ENCODE measurements at regions not wholly inside any gene's neighbourhood (a gene's known extent, or its start where the extent isn't known, plus 50 kb on each side); places are given as distances from the start of the nearest gene placed in this dataset.
A peak's percentile ranks its signal among the peaks of the same experiment; 100 is the strongest.

DNA sequence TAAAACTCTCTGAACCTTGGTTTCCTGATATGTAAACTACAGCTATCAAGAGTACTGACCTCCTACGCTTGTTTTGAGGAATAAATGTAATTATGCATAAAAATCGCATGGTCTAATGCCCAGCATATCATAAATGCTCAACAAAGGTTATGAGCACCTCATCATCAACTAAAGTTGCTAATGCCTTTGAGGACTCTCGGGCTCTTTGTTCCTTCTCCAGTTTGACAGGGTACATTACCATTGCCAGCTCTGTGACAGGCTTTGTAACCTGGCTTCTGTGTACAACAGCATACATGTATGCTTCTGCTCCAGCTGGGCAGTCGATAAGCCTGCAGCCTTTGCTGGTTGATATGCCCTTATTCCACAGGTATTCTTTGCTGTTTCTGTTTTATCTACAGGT, 95.2 kb downstream of the C9orf152 start:
- Histone ChIP-seq H3K14ac (ENCODE audit: low read length in 2 of 2) (no peak overlapping the region), H2BK15ac (ENCODE audit: low read depth, poor library complexity, severe bottlenecking) (no peak overlapping the region), H2BK5ac (ENCODE audit: low read depth, low read length, poor library complexity, severe bottlenecking) (no peak overlapping the region), H3K79me1 (replicated peaks; ENCODE audit: low read length, poor library complexity, severe bottlenecking) (peaks cover 2% of the 10 kb centered on the region), H3K9me3 (ENCODE audit: control insufficient read depth, low read length) (no peaks in the 10 kb centered on the region), H2BK12ac (ENCODE audit: low read length in 2 of 2) (no peak overlapping the region), H2AK5ac (ENCODE audit: low read length, severe bottlenecking) (no peak overlapping the region), H3K4me2 (ENCODE audit: low read length, poor library complexity, severe bottlenecking) (no peak overlapping the region), H3K9ac (ENCODE audit: low read length) (no peak overlapping the region), H3K4ac (ENCODE audit: low read depth in 1 of 2, low read length in 2 of 2) (no peak overlapping the region), H2BK120ac (ENCODE audit: low read depth, low read length) (no peak overlapping the region), H3K4me1 (ENCODE audit: control insufficient read depth, insufficient read depth, low read depth, low read length) (peaks cover 10% of the 10 kb centered on the region), H3K4me3 (ENCODE audit: insufficient read depth in 1 of 2, low read depth in 1 of 2, low read length in 2 of 2) (no peak overlapping the region), H2AFZ (ENCODE audit: low read depth, low read length) (no peak overlapping the region), H3K18ac (ENCODE audit: low read depth in 1 of 2, low read length in 2 of 2) (no peak overlapping the region), H4K8ac (ENCODE audit: low read length) (no peak overlapping the region), H3K27me3 (ENCODE audit: control insufficient read depth in 1 of 2, insufficient read depth in 1 of 2, low read length in 2 of 2) (no peaks in the 10 kb centered on the region), H3K27ac (ENCODE audit: low read length, poor library complexity, severe bottlenecking) (no peak overlapping the region), H3K23ac (ENCODE audit: low read length in 2 of 2) (no peak overlapping the region), H4K91ac (ENCODE audit: low read length) (no peak overlapping the region), H3K36me3 (ENCODE audit: control insufficient read depth in 1 of 2, insufficient read depth in 2 of 2, low read depth in 1 of 2, low read length in 2 of 2) (peaks cover 0 to 34% of the 10 kb centered on the region in 2 experiments)
- 96% methylated on average over 4 of the region's 4 CpGs for WGBS
- DNase-seq = no peak

GRCh38 chr9:110114086-110114858, 93.7 kb downstream of the C9orf152 start:
- WGBS = 36% methylated on average over 8 of the region's 10 CpGs
- Histone ChIP-seq H3K27ac (ENCODE audit: low read length, poor library complexity, severe bottlenecking) (peak overlapping the region; percentile 91), H4K8ac (ENCODE audit: low read length) (no peak overlapping the region), H3K9ac (ENCODE audit: low read length) (peak overlapping the region; percentile 38), H3K27me3 (ENCODE audit: control insufficient read depth in 1 of 2, insufficient read depth in 1 of 2, low read length in 2 of 2) (no peaks in the 10 kb centered on the region), H2BK15ac (ENCODE audit: low read depth, poor library complexity, severe bottlenecking) (no peak overlapping the region), H3K9me3 (ENCODE audit: control insufficient read depth, low read length) (no peaks in the 10 kb centered on the region), H3K14ac (ENCODE audit: low read length in 2 of 2) (no peak overlapping the region), H3K4me3 (ENCODE audit: insufficient read depth in 1 of 2, low read depth in 1 of 2, low read length in 2 of 2) (peak overlapping the region in 1 of 2 experiments; percentile 58), H3K79me1 (replicated peaks; ENCODE audit: low read length, poor library complexity, severe bottlenecking) (no peaks in the 10 kb centered on the region), H2BK5ac (ENCODE audit: low read depth, low read length, poor library complexity, severe bottlenecking) (no peak overlapping the region), H2AK5ac (ENCODE audit: low read length, severe bottlenecking) (no peak overlapping the region), H3K4me2 (ENCODE audit: low read length, poor library complexity, severe bottlenecking) (no peak overlapping the region), H3K36me3 (ENCODE audit: control insufficient read depth in 1 of 2, insufficient read depth in 2 of 2, low read depth in 1 of 2, low read length in 2 of 2) (peaks cover 0 to 37% of the 10 kb centered on the region in 2 experiments), H4K91ac (ENCODE audit: low read length) (no peak overlapping the region), H2BK12ac (ENCODE audit: low read length in 2 of 2) (no peak overlapping the region), H2AFZ (ENCODE audit: low read depth, low read length) (no peak overlapping the region), H3K23ac (ENCODE audit: low read length in 2 of 2) (no peak overlapping the region), H3K4me1 (ENCODE audit: control insufficient read depth, insufficient read depth, low read depth, low read length) (peaks cover 10% of the 10 kb centered on the region), H3K4ac (ENCODE audit: low read depth in 1 of 2, low read length in 2 of 2) (no peak overlapping the region), H3K18ac (ENCODE audit: low read depth in 1 of 2, low read length in 2 of 2) (peak overlapping the region in 1 of 2 experiments; percentile 28), H2BK120ac (ENCODE audit: low read depth, low read length) (no peak overlapping the region)
- DNase-seq = peak; percentile 76

DNA sequence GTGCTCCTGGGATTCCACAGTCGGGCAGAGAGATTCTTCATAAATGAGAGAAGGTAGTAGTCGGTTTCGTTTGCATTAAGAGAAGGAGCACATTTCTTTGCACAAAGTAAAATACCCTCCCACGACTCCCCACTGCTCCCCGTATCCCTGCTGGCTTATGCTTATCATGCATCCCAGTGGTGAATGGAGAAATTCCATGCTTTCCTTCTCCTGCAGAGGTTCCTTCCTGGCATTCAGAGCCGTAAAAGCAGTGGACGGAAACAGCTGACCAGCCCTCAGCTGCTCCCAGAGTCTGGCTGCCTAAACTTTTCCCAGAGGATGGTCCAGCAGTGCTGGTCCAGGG, 93.1 kb downstream of the C9orf152 start:
- H2AK5ac ChIP-seq (ENCODE audit: low read length, severe bottlenecking) = peak overlapping the region; percentile 41
- DNase-seq = peak; percentile 89
- H2BK120ac ChIP-seq (ENCODE audit: low read depth, low read length) = peak overlapping the region; percentile 55
- H4K8ac ChIP-seq (ENCODE audit: low read length) = peak overlapping the region; percentile 50
- H3K14ac ChIP-seq (ENCODE audit: low read length in 2 of 2) = peak overlapping the region in 1 of 2 experiments; percentile 84
- H3K4me2 ChIP-seq (ENCODE audit: low read length, poor library complexity, severe bottlenecking) = no peak overlapping the region
- H2BK12ac ChIP-seq (ENCODE audit: low read length in 2 of 2) = peak overlapping the region; percentile 47 to 91
- peak overlapping the region; percentile 71 for H4K91ac ChIP-seq (ENCODE audit: low read length)
- H3K27ac ChIP-seq (ENCODE audit: low read length, poor library complexity, severe bottlenecking) = peak overlapping the region; percentile 91
- peaks cover 0 to 43% of the 10 kb centered on the region in 2 experiments for H3K36me3 ChIP-seq (ENCODE audit: control insufficient read depth in 1 of 2, insufficient read depth in 2 of 2, low read depth in 1 of 2, low read length in 2 of 2)
- H2BK5ac ChIP-seq (ENCODE audit: low read depth, low read length, poor library complexity, severe bottlenecking) = no peak overlapping the region
- H3K4me3 ChIP-seq (ENCODE audit: insufficient read depth in 1 of 2, low read depth in 1 of 2, low read length in 2 of 2) = peak overlapping the region in 1 of 2 experiments; percentile 58
- H2AFZ ChIP-seq (ENCODE audit: low read depth, low read length) = no peak overlapping the region
- peaks cover 10% of the 10 kb centered on the region for H3K4me1 ChIP-seq (ENCODE audit: control insufficient read depth, insufficient read depth, low read depth, low read length)
- 26% methylated on average over 6 of the region's 7 CpGs for WGBS
- H3K9ac ChIP-seq (ENCODE audit: low read length) = peak overlapping the region; percentile 38
- no peaks in the 10 kb centered on the region for H3K27me3 ChIP-seq (ENCODE audit: control insufficient read depth in 1 of 2, insufficient read depth in 1 of 2, low read length in 2 of 2)
- H3K9me3 ChIP-seq (ENCODE audit: control insufficient read depth, low read length) = no peaks in the 10 kb centered on the region
- H3K23ac ChIP-seq (ENCODE audit: low read length in 2 of 2) = peak overlapping the region in 1 of 2 experiments; percentile 34
- H2BK15ac ChIP-seq (ENCODE audit: low read depth, poor library complexity, severe bottlenecking) = no peak overlapping the region
- H3K79me1 ChIP-seq (replicated peaks; ENCODE audit: low read length, poor library complexity, severe bottlenecking) = peaks cover 2% of the 10 kb centered on the region
- H3K4ac ChIP-seq (ENCODE audit: low read depth in 1 of 2, low read length in 2 of 2) = peak overlapping the region in 1 of 2 experiments; percentile 81
- peak overlapping the region; percentile 59 to 78 for H3K18ac ChIP-seq (ENCODE audit: low read depth in 1 of 2, low read length in 2 of 2)

GRCh38 chr9:110115341-110115820, 92.6 kb downstream of the C9orf152 start:
- Histone ChIP-seq H3K4me2 (ENCODE audit: low read length, poor library complexity, severe bottlenecking) (no peak overlapping the region), H3K4ac (ENCODE audit: low read depth in 1 of 2, low read length in 2 of 2) (peak overlapping the region; percentile 27 to 81), H3K27ac (ENCODE audit: low read length, poor library complexity, severe bottlenecking) (peak overlapping the region; percentile 91), H3K4me3 (ENCODE audit: insufficient read depth in 1 of 2, low read depth in 1 of 2, low read length in 2 of 2) (peak overlapping the region in 1 of 2 experiments; percentile 58), H4K91ac (ENCODE audit: low read length) (peak overlapping the region; percentile 71), H3K9me3 (ENCODE audit: control insufficient read depth, low read length) (no peaks in the 10 kb centered on the region), H3K79me1 (replicated peaks; ENCODE audit: low read length, poor library complexity, severe bottlenecking) (peaks cover 3% of the 10 kb centered on the region), H2BK5ac (ENCODE audit: low read depth, low read length, poor library complexity, severe bottlenecking) (no peak overlapping the region), H3K9ac (ENCODE audit: low read length) (peak overlapping the region; percentile 38), H2BK120ac (ENCODE audit: low read depth, low read length) (peak overlapping the region; percentile 55), H2BK15ac (ENCODE audit: low read depth, poor library complexity, severe bottlenecking) (no peak overlapping the region), H3K4me1 (ENCODE audit: control insufficient read depth, insufficient read depth, low read depth, low read length) (peaks cover 10% of the 10 kb centered on the region), H2AFZ (ENCODE audit: low read depth, low read length) (no peak overlapping the region), H2BK12ac (ENCODE audit: low read length in 2 of 2) (peak overlapping the region; percentile 47 to 91), H2AK5ac (ENCODE audit: low read length, severe bottlenecking) (peak overlapping the region; percentile 41), H3K14ac (ENCODE audit: low read length in 2 of 2) (peak overlapping the region in 1 of 2 experiments; percentile 84), H3K18ac (ENCODE audit: low read depth in 1 of 2, low read length in 2 of 2) (peak overlapping the region; percentile 59 to 78), H3K36me3 (ENCODE audit: control insufficient read depth in 1 of 2, insufficient read depth in 2 of 2, low read depth in 1 of 2, low read length in 2 of 2) (peaks cover 0 to 48% of the 10 kb centered on the region in 2 experiments), H4K8ac (ENCODE audit: low read length) (peak overlapping the region; percentile 50), H3K23ac (ENCODE audit: low read length in 2 of 2) (peak overlapping the region in 1 of 2 experiments; percentile 34), H3K27me3 (ENCODE audit: control insufficient read depth in 1 of 2, insufficient read depth in 1 of 2, low read length in 2 of 2) (no peaks in the 10 kb centered on the region)
- WGBS = 49% methylated on average over 6 of the region's 7 CpGs
- DNase-seq = peak; percentile 86
